ENCODE measurements at regions not wholly inside any gene's neighbourhood (a gene's known extent, or its start where the extent isn't known, plus 50 kb on each side); places are given as distances from the start of the nearest gene placed in this dataset.

DNA sequence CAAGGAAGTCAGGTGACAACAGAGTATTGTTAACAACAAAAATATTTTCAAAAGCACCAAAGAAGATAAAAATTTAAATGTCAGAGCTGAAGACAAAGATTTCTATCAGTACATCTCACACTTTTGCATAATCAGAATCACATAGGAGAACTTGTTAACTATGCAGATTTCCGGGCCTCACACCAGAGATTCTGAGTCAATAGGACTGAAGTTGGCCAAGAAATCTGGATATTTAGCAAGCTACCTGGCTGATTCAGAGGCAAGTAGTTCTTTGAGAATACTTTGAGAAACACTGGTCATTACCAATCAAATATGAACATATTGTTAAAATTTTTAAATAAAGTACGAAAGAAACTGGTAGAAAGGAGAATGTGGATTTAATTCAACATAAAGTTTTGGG, 80.5 kb upstream of the GLIS3 start:
- no peak for TF ChIP-seq POLR2A (IDR thresholded peaks at IDR 0.05)
- TF ChIP-seq, protein P1, sequence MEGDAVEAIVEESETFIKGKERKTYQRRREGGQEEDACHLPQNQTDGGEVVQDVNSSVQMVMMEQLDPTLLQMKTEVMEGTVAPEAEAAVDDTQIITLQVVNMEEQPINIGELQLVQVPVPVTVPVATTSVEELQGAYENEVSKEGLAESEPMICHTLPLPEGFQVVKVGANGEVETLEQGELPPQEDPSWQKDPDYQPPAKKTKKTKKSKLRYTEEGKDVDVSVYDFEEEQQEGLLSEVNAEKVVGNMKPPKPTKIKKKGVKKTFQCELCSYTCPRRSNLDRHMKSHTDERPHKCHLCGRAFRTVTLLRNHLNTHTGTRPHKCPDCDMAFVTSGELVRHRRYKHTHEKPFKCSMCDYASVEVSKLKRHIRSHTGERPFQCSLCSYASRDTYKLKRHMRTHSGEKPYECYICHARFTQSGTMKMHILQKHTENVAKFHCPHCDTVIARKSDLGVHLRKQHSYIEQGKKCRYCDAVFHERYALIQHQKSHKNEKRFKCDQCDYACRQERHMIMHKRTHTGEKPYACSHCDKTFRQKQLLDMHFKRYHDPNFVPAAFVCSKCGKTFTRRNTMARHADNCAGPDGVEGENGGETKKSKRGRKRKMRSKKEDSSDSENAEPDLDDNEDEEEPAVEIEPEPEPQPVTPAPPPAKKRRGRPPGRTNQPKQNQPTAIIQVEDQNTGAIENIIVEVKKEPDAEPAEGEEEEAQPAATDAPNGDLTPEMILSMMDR (IDR thresholded peaks at IDR 0.05) = no peak

Measured in esophagus squamous epithelium (tissue), 4 donors.